NCI-H1436 treated with DMSO at 0.1 percent for 48 hours (cell line): ENCODE measurements at regions not wholly inside any gene's neighbourhood (a gene's known extent, or its start where the extent isn't known, plus 50 kb on each side); places are given as distances from the start of the nearest gene placed in this dataset.

Source experiments
- DNase-seq: peaks from one replicate; lab custom pipeline; 2025; lab: John Stamatoyannopoulos, UW

GRCh38 chr2:71791501-71792135 is 338.3 kb downstream of the DYSF start:
- no peak for DNase-seq

- no peak for DNase-seq
Observed at GRCh38 chr2:71791061-71791450, 337.7 kb downstream of the DYSF start.

GRCh38 chr2:71790226-71791060 is 337.1 kb downstream of the DYSF start:
- DNase-seq, result no peak

GRCh38 chr2:71789556-71790204 is 336.3 kb downstream of the DYSF start:
- no peak for DNase-seq

- no peak for DNase-seq
Observed at GRCh38 chr2:71788601-71789240, 335.4 kb downstream of the DYSF start.

GRCh38 chr2:71788186-71788525 is 334.8 kb downstream of the DYSF start:
- DNase-seq, result no peak

- no peak for DNase-seq
Observed at GRCh38 chr2:71787476-71788185, 334.3 kb downstream of the DYSF start.

- no peak for DNase-seq
Observed at GRCh38 chr2:71787108-71787415, 333.7 kb downstream of the DYSF start.

- DNase-seq, result no peak
Observed at GRCh38 chr2:71786291-71787107, 333.1 kb downstream of the DYSF start.

- DNase-seq, result no peak
Observed at GRCh38 chr2:71785516-71785981, 332.2 kb downstream of the DYSF start.

GRCh38 chr2:71784734-71785511 is 331.6 kb downstream of the DYSF start:
- no peak for DNase-seq

GRCh38 chr2:71783815-71784214 is 330.5 kb downstream of the DYSF start:
- DNase-seq, result no peak

- DNase-seq, result no peak
Observed at GRCh38 chr2:71783215-71783614, 329.9 kb downstream of the DYSF start.

- DNase-seq, result no peak
Observed at GRCh38 chr2:71782323-71782722, 329.0 kb downstream of the DYSF start.

- no peak for DNase-seq
Observed at GRCh38 chr2:71781695-71782228, 328.4 kb downstream of the DYSF start.

- DNase-seq, result no peak
Observed at GRCh38 chr2:71780162-71780561, 326.8 kb downstream of the DYSF start.

GRCh38 chr2:71779774-71780105 is 326.4 kb downstream of the DYSF start:
- DNase-seq, result no peak

GRCh38 chr2:71778936-71779773 is 325.8 kb downstream of the DYSF start:
- no peak for DNase-seq

GRCh38 chr2:71778514-71778913 is 325.2 kb downstream of the DYSF start:
- DNase-seq, result no peak
